ENCODE measurements at regions not wholly inside any gene's neighbourhood (a gene's known extent, or its start where the extent isn't known, plus 50 kb on each side); places are given as distances from the start of the nearest gene placed in this dataset.
"Not testable (repeated sequence)": the region's sequence is repeated elsewhere in the genome, so short reads cannot be mapped to it uniquely, and the experiment has no call there.

DNA sequence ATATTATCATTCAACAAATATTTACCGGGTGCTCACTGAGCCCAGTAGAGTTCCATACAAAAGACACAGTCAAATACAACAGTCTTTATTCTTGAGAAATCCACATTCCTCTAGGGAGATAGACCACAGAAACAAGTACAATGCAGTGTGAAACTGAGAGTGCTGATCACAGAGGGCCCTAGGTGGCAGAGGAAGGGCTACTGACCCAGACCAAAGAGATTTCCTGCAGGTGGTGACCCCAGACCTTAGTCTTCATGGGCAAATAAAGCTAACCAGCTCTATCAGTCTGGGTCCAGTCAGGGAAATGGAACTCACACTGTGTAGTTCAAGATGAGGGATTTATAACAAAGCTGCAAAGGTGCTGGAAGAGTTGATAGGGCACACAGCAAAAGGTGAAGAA is 110.4 kb upstream of the SLC27A6 start:
- H3K4me3 Mint-ChIP-seq: no peak overlapping the region
- ATAC-seq (replicated peaks in 1 of 2): no peak
- H3K36me3 Mint-ChIP-seq (ENCODE audit: insufficient read depth in 2 of 2): peaks cover 0 to 1% of the 10 kb centered on the region in 2 donors
- H3K27me3 Mint-ChIP-seq (ENCODE audit: low read depth): no peaks in the 10 kb centered on the region
- H3K27ac Mint-ChIP-seq: no peak overlapping the region
- no peaks in the 10 kb centered on the region for H3K4me1 Mint-ChIP-seq (ENCODE audit: low read depth)
- H3K9me3 Mint-ChIP-seq: peaks cover 5 to 12% of the 10 kb centered on the region in 2 donors
- DNase-seq: no peak

DNA sequence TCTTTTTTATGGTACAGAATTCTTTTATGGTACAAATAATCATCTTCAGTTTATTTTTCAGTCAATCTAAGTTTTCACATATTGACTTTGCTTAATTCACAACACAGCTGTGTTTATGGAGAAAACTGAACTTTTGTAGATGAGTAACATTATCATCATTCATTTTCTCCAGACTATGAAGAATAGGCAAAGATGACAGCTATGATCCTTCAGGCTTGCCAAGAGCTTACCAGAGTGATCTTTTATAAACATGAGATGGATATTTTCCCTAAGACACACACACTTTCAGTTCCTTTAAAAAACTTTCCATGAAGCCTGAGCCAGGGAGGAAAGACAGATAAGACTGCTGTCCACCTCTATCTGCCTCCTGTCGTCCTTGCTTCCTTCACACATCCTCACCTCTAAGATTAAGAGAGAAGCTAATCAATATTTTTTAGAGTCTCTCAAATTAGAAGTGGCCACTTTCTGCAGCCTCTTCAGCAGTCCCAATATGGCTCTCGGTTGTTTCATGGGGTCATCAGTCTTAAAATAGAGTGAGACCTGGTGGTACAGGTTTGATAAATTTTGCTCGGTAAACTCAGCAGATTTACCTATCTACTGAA is 108.1 kb upstream of the SLC27A6 start:
- H3K27me3 Mint-ChIP-seq (ENCODE audit: low read depth): no peaks in the 10 kb centered on the region

GRCh38 chr5:128858995-128859394 is 106.3 kb upstream of the SLC27A6 start:
- Mint-ChIP-seq H3K36me3 (ENCODE audit: insufficient read depth in 2 of 2) (no peaks in the 10 kb centered on the region), H3K27me3 (ENCODE audit: low read depth) (no peaks in the 10 kb centered on the region), H3K9me3 (peaks cover 7 to 9% of the 10 kb centered on the region in 2 donors), H3K4me1 (ENCODE audit: low read depth) (no peaks in the 10 kb centered on the region), H3K4me3 (no peak overlapping the region), H3K27ac (no peak overlapping the region)
- DNase-seq: no peak
- no peak for ATAC-seq (replicated peaks in 1 of 2)

More for the DNA sequence above, 108.1 kb upstream of the SLC27A6 start:
- no peak overlapping the region for H3K4me3 Mint-ChIP-seq
- H3K27ac Mint-ChIP-seq: no peak overlapping the region
- H3K4me1 Mint-ChIP-seq (ENCODE audit: low read depth): no peaks in the 10 kb centered on the region
- peaks cover 7 to 9% of the 10 kb centered on the region in 2 donors for H3K9me3 Mint-ChIP-seq
- ATAC-seq (replicated peaks in 1 of 2) (no peak), DNase-seq (no peak)
- H3K36me3 Mint-ChIP-seq (ENCODE audit: insufficient read depth in 2 of 2): no peaks in the 10 kb centered on the region

DNA sequence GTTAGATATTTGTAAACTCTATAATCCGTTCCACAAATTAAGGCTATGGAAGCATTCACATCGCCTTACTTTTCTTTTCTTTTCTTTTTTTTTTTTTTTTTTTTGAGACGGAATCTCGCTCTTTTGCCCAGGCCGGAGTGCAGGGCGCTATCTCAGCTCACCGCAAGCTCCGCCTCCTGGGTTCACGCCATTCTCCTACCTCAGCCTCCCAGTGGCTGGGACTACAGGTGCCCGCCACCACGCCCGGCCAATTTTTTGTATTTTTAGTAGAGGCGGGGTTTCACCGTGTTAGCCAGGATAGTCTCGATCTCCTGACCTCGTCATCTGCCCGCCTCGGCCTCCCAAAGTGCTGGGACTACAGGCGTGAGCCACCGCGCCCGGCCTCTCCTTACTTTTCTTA is 104.1 kb upstream of the SLC27A6 start:
- H3K4me1 Mint-ChIP-seq (ENCODE audit: low read depth); H3K4me3 Mint-ChIP-seq; H3K9me3 Mint-ChIP-seq; H3K27me3 Mint-ChIP-seq (ENCODE audit: low read depth); H3K27ac Mint-ChIP-seq; H3K36me3 Mint-ChIP-seq (ENCODE audit: insufficient read depth in 2 of 2); DNase-seq; ATAC-seq (replicated peaks in 1 of 2): not testable (repeated sequence)

DNA sequence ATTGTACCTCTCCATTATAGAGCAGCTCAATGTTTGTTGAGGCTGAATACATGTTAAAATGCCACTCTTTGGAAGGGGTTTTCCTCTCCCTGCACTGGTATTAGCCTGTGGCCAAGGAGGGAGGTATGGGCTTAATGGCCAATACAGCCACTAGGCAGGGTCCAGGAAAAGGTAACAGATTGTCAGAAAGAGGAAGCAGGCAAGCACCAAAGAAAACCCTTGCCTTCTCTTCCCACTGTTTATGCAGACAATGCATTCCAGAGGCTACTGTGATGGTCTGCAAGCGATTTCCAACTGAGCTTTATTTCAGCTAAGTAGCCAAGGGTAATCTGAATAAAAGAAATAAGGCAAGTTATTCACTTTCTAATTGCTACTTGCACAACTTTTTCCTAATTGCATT is 95.3 kb upstream of the SLC27A6 start:
- Mint-ChIP-seq H3K36me3 (ENCODE audit: insufficient read depth in 2 of 2) (no peaks in the 10 kb centered on the region), H3K9me3 (peaks cover 2% of the 10 kb centered on the region in 2 donors), H3K4me3 (no peak overlapping the region), H3K27ac (no peak overlapping the region), H3K27me3 (ENCODE audit: low read depth) (peaks cover 3% of the 10 kb centered on the region), H3K4me1 (ENCODE audit: low read depth) (no peaks in the 10 kb centered on the region)
- ATAC-seq (replicated peaks in 1 of 2): no peak
- no peak for DNase-seq

DNA sequence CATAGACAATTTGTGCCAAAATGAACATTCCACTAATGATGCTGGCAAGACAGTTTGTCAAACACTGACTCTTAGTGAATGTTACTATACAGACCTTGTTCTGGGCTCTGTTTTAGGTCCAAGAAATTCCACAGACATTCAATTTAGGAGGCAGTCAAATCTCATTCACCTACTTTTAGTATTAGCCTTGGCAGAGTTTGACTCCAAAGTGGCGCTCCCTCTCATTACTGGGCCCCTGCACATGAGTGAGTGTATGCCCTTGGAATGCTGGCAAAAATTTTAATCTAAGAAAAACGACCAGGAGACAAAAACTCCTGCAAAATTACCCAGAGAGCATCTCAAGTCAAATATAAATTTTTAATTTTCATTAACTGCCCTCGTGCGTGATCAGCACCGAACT is 94.9 kb upstream of the SLC27A6 start:
- Mint-ChIP-seq H3K4me3 (no peak overlapping the region), H3K9me3 (peaks cover 2 to 4% of the 10 kb centered on the region in 2 donors), H3K36me3 (ENCODE audit: insufficient read depth in 2 of 2) (no peaks in the 10 kb centered on the region), H3K27ac (no peak overlapping the region), H3K27me3 (ENCODE audit: low read depth) (peaks cover 7% of the 10 kb centered on the region), H3K4me1 (ENCODE audit: low read depth) (no peaks in the 10 kb centered on the region)
- ATAC-seq (replicated peaks in 1 of 2) (no peak), DNase-seq (no peak)

GRCh38 chr5:128870923-128871322 is 94.4 kb upstream of the SLC27A6 start:
- no peak for ATAC-seq (replicated peaks in 1 of 2)
- Mint-ChIP-seq H3K9me3 (peaks cover 2 to 4% of the 10 kb centered on the region in 2 donors), H3K36me3 (ENCODE audit: insufficient read depth in 2 of 2) (no peaks in the 10 kb centered on the region), H3K27ac (no peak overlapping the region), H3K27me3 (ENCODE audit: low read depth) (peaks cover 9% of the 10 kb centered on the region), H3K4me3 (no peak overlapping the region), H3K4me1 (ENCODE audit: low read depth) (no peaks in the 10 kb centered on the region)
- no peak for DNase-seq

DNA sequence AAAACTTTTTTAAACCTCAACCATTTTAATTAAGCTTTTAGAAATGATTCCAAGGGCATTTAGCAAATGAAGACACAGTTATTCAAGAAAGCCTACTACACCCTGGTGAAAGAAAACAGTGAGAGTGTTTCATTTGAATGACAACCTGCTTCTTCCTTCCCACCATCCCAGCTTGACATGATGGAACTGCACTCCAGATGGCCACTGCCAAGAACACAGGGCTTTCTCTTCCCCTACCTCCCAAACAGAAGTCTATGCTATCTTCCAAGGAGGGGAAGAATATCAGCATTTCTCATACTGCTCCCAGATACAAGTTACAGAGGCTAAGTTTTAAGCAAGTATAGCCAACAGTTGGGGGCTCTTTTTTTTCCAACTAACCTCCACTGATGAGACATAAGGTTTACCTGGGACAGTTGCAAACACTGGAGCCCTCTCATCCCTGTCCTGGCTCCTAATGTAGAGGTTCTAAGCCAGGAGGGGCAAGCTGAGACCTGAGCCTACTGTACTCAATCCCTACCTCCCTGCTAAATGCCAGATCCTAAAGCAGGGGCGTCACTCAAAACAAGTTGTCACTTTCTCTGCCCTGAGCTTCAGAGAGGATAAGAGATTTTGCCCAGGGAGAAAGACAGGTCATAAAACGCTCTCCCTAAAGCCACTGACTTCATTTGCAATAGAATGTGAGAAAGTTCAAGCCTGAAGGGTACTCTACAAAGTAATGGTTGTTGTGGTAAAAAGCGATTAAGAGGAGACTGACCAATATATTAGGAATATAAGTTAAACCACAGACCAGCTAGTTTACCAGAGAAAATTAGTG is 88.5 kb upstream of the SLC27A6 start:
- no peaks in the 10 kb centered on the region for H3K4me1 Mint-ChIP-seq (ENCODE audit: low read depth)
- peaks cover 0 to 2% of the 10 kb centered on the region in 2 donors for H3K9me3 Mint-ChIP-seq
- ATAC-seq (replicated peaks in 1 of 2): no peak
- no peak overlapping the region for H3K4me3 Mint-ChIP-seq
- no peak overlapping the region for H3K27ac Mint-ChIP-seq
- H3K36me3 Mint-ChIP-seq (ENCODE audit: insufficient read depth in 2 of 2): no peaks in the 10 kb centered on the region
- no peak for DNase-seq
- H3K27me3 Mint-ChIP-seq (ENCODE audit: low read depth): peaks cover 9% of the 10 kb centered on the region

DNA sequence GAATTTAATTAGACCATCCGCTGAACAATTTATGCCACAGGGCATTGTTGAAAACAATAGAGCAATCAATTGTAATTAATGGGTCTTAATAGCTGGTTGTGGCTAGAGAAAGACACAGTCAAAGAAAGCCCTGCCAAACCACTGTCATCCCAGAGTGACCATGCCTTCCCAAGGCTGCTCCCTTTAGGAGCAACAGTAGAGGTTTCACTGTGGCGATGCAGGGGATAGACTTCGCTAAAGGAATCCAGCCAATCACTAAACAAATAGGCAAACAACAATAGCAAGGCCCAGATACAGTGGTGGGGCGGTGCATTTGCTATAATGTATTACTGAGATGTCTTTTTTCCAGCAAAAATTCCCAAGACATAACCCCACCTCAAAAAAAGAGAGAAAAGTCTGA is 87.8 kb upstream of the SLC27A6 start:
- Mint-ChIP-seq H3K27ac (no peak overlapping the region), H3K9me3 (peaks cover 0 to 2% of the 10 kb centered on the region in 2 donors), H3K4me1 (ENCODE audit: low read depth) (no peaks in the 10 kb centered on the region), H3K27me3 (ENCODE audit: low read depth) (peaks cover 9% of the 10 kb centered on the region), H3K4me3 (no peak overlapping the region), H3K36me3 (ENCODE audit: insufficient read depth in 2 of 2) (no peaks in the 10 kb centered on the region)
- DNase-seq: no peak
- no peak for ATAC-seq (replicated peaks in 1 of 2)

- Mint-ChIP-seq H3K27me3 (ENCODE audit: low read depth) (peaks cover 2% of the 10 kb centered on the region), H3K4me3 (no peak overlapping the region), H3K36me3 (ENCODE audit: insufficient read depth in 2 of 2) (no peaks in the 10 kb centered on the region), H3K9me3 (peaks cover 0 to 2% of the 10 kb centered on the region in 2 donors), H3K4me1 (ENCODE audit: low read depth) (no peaks in the 10 kb centered on the region), H3K27ac (no peak overlapping the region)
- DNase-seq (no peak), ATAC-seq (replicated peaks in 1 of 2) (no peak)
Measured at GRCh38 chr5:128881502-128882018, 83.7 kb upstream of the SLC27A6 start.

DNA sequence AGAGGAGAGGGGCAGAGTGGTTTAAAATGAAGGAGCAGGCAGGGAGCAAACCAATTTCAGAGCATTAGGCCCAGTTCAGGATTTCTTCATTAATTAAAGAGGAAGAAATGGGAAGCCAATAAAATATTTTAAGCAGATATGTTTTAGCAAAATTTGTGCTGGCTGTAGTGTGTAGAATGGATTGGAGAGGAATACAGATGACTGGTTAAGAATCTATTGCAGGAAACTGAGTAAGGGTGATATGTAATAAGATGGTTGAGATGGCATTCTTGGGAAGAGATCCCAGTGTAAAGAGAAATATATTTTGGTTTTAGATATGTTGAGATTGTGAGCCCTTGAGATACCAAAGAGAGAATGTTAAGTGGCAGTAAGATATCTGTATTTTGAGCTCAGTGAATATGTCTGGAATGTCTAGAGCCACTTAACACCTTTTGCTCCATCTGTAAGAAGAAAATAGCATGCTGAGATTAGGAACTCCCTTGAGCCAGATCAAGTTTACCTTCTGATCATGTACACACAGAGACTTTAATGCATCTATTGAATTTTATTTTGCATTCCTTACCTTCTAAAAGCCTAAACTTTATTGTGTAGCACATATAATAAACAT is 79.5 kb upstream of the SLC27A6 start:
- ATAC-seq (replicated peaks in 1 of 2) (no peak), DNase-seq (no peak)
- no peaks in the 10 kb centered on the region for H3K4me1 Mint-ChIP-seq (ENCODE audit: low read depth)
- no peak overlapping the region for H3K27ac Mint-ChIP-seq
- no peaks in the 10 kb centered on the region for H3K36me3 Mint-ChIP-seq (ENCODE audit: insufficient read depth in 2 of 2)
- H3K4me3 Mint-ChIP-seq: no peak overlapping the region
- peaks cover 5% of the 10 kb centered on the region for H3K27me3 Mint-ChIP-seq (ENCODE audit: low read depth)
- H3K9me3 Mint-ChIP-seq: peaks cover 0 to 2% of the 10 kb centered on the region in 2 donors

DNA sequence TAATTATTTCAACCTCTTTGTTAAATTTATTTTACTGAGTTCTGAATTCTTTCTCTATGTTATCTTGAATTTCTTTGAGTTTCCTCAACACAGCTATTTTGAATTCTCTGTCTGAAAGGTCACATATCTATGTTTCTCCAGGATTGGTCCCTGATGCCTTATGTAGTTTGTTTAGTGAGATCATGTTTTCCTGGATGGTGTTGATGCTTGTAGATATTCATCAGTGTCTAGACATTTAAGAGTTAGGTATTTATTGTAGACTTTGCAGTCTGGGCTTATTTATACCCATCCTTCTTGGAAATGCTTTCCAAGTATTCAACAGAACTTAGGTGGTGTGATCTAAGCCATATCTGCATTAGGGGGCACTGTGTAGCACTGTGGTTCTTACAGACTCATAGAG is 70.2 kb upstream of the SLC27A6 start:
- no peak overlapping the region for H3K4me3 Mint-ChIP-seq
- no peaks in the 10 kb centered on the region for H3K36me3 Mint-ChIP-seq (ENCODE audit: insufficient read depth in 2 of 2)
- DNase-seq: no peak
- no peak for ATAC-seq (replicated peaks in 1 of 2)
- H3K9me3 Mint-ChIP-seq: peaks cover 0 to 3% of the 10 kb centered on the region in 2 donors
- no peaks in the 10 kb centered on the region for H3K27me3 Mint-ChIP-seq (ENCODE audit: low read depth)
- H3K27ac Mint-ChIP-seq: no peak overlapping the region
- no peaks in the 10 kb centered on the region for H3K4me1 Mint-ChIP-seq (ENCODE audit: low read depth)

GRCh38 chr5:128896675-128897074 is 68.6 kb upstream of the SLC27A6 start:
- no peak overlapping the region for H3K4me3 Mint-ChIP-seq
- ATAC-seq (replicated peaks in 1 of 2) (no peak), DNase-seq (no peak)
- no peaks in the 10 kb centered on the region for H3K4me1 Mint-ChIP-seq (ENCODE audit: low read depth)
- H3K27ac Mint-ChIP-seq: no peak overlapping the region
- peaks cover 0 to 3% of the 10 kb centered on the region in 2 donors for H3K9me3 Mint-ChIP-seq
- H3K27me3 Mint-ChIP-seq (ENCODE audit: low read depth): no peaks in the 10 kb centered on the region
- H3K36me3 Mint-ChIP-seq (ENCODE audit: insufficient read depth in 2 of 2): no peaks in the 10 kb centered on the region
